GM18511 (cell line): ENCODE measurements at regions not wholly inside any gene's neighbourhood (a gene's known extent, or its start where the extent isn't known, plus 50 kb on each side); places are given as distances from the start of the nearest gene placed in this dataset.

Source experiments
- ATAC-seq: cut with Tn5 transposase; IDR thresholded peaks from one replicate; pipeline ENCODE4 v1.9.1; 2021; ENCODE audit warnings: mild to moderate bottlenecking, moderate library complexity; ENCODE audit not compliant: unreplicated experiment

- no peak for ATAC-seq
Measured at GRCh38 chr11:130582981-130583380, 134.5 kb downstream of the ADAMTS15 start.

GRCh38 chr11:130583801-130584211, 135.4 kb downstream of the ADAMTS15 start:
- ATAC-seq, result no peak

GRCh38 chr11:130585545-130585944, 137.1 kb downstream of the ADAMTS15 start:
- no peak for ATAC-seq

DNA sequence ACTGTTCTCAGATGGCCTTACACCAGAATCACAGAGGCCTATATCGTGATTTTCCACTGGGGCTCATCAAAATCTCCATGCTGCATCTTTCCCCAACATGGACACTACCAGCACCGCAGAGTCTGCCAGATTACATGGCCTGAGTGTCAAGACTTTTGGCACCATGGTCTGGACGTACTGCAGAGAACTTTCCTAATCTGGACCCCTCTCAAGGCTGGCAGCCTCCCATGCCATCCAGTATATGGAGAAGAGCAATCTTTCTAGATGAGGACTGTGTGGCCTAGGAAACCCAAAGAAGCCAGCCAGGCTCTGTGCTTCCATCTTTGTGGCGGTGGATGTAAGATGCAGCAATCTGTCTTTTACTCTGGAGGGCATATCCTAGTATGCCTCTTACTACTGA, 139.2 kb downstream of the ADAMTS15 start:
- no peak for ATAC-seq

DNA sequence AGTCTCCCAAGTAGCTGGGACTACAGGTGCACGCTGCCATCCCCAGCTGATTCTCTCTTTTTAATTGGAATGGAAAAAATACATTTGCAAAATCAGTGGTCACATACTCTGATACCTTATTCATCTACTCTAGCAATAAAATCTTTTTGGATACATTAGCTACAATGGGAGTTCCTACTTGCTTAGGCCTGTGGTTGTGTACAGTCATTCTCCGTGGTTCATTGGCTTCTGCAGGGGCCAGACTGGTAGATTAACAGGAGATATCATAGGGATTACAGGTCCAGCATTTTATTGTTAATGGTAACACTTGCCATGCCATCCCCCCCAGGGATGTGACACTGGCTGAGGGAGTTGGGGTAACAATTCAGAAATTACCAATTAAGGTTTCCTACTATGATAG, 140.0 kb downstream of the ADAMTS15 start:
- ATAC-seq, result no peak

DNA sequence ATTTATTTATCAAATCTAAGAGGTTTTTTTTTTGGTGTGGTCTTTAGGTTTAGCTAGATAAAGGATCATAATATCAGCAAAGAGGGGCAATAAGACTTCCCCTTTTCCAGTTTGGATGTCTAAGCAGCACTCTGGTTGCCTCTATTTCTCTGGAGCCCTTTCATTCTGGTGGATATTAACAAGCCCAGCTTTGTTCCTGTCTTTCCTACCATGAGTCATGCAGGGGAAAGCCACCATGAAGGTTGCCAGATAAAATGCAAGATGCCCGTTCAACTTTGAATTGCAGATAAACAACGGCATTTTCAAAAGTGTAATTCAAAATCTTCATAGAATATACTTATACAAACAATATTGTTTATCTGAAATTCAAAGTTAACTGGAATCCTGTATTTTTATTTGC, 143.6 kb downstream of the ADAMTS15 start:
- ATAC-seq, result no peak

DNA sequence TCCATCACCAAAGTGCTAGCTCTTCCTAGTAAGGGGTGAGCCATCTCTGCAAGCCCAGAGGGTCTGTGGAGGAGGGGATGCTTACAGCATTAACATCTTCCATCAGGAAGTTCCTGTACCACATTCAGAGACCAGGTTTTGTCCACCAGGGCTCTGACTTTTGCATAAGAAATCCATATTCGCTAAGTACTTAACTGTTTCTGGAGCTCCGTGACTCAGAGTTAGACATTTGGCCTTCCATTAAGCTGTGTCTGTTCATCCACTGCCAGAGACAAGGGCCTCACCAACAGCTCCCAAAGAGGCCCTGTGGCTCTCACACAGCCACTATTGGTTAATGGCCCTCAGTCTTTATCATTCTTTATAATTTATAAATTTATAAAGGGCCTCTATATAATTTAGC, 144.6 kb downstream of the ADAMTS15 start:
- ATAC-seq, result no peak

- ATAC-seq, result no peak
Measured at GRCh38 chr11:130598433-130598832, 150.0 kb downstream of the ADAMTS15 start.

DNA sequence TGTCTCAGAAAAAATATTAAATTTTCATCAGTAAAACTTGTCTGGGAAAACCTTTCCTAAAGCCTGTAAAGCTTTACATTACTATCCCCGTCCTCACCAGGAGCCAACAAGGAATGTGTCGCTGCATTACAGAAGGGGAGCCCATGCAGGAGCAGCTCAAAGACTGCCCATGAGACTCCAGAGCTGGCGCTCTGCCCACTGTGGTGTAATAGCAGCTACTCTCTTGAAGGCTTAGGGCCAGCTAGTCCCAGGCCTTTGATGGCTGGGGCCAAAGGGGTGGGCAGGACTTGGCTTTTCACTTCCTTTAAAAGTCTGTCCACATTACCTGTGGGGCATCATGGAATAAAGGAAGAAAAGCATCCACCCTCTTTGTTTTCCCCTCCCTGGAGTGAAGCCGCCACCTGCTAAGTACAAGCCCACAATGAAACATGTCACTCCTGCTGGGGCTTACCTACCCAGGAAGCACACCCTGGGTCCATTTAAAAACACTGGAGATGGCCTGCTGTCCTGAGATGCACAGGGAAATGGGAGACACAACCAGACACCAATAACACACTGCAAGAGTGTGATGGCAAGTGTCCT, 150.7 kb downstream of the ADAMTS15 start:
- ATAC-seq, result no peak

DNA sequence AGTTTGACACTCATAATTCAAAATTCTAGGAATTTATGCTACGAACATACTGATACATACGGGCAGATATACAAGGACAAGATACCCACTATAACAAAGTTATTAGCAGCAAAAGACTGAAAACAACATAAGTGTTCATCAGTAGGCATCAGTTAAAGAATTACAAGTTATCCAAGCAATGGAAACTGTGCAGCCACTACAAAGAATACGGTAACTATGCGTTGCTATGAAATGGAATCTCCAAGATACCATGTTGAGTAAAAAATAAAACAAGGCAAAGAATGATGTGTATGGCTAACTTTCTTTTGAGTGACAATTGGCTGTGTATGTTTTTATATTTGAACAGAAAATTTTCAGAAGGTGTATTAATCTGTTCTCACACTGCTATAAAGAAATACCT, 151.7 kb downstream of the ADAMTS15 start:
- no peak for ATAC-seq

DNA sequence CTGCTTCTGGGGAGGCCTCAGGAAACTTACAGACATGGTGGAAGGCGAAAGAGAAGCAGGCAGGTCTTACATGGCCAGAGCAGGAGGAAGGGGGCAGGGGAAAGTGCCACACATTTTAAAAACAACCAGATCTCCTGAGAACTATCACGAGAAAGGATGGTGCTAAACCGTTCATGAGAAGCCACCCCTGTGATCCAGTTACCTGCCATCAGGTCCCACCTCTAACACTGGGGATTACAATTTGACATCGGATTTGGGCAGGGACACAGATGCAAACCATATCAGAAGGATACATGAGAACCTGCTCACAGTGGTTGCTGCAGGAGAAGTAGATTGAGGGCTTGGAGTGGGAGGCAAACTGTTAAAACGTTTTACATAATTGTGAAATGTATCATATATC, 152.2 kb downstream of the ADAMTS15 start:
- no peak for ATAC-seq

- ATAC-seq, result no peak
Measured at GRCh38 chr11:130601141-130601540, 152.7 kb downstream of the ADAMTS15 start.

DNA sequence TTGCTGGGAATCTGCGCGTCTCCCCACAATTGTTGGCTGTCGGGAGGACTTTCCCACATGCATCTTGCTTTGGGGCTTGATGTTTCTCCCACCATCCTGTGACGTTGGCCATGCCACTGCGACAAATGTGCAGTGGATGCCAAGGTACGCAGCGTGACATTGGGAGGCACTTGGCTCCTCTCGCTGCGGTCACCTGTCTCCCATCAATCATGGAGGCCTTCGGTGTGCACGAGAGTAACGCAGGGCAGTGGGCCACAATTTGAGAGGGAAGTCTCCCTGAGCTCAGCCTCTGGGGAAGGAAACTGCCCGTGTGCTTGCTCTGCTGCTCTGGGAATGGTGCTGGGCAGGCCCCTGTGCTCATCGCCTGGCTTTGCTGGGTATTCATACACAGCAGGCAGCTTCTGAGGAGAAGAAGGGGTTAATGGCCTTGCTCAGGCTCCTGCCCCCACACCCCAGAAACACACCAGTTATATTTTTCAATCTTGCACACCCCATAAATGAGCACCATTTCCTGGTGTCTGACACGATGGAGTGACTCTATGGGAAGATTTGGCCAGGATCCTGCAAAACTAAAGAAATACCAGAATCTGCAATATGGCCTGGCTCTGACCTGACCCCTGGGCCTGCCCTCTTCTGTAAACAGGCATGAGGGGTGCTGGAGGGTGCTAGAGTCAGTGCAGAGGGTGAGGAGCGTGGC, 153.5 kb downstream of the ADAMTS15 start:
- no peak for ATAC-seq

DNA sequence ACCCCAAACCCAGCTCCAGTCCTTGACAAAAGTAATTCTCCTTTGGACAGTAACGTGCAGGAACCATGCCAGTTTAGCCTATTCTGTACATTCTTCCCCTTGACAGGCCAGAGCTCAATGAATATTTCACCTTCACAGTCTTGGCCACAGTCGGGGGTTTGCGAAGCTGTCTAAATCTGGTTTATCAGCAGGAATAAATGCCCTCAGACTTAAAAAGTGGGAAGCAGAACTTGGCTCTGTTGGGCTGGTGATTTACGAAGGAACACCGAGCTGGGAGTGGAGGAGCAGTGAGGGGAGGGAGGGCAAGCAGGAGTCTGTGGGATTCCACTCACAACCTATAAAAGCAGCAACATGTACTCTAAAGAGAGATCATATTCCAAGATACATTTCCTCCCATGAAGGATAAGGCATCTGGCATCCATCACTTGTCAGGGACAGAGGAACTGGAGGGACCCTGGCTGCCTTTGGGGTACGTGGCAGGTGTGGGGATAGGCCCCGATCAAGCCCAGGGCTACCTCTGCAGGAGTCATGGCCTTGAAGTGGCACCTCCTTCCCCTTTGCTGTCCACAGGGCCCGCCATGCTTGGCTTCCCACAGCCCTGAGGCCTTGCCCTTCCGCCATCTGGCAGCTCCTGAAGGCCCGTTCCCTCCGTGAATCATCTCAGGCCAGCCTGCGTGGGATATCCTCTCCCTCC, 154.3 kb downstream of the ADAMTS15 start:
- no peak for ATAC-seq

- no peak for ATAC-seq
Measured at GRCh38 chr11:130603335-130603906, 155.0 kb downstream of the ADAMTS15 start.

GRCh38 chr11:130604606-130605005, 156.2 kb downstream of the ADAMTS15 start:
- no peak for ATAC-seq

- ATAC-seq, result no peak
Measured at GRCh38 chr11:130606178-130606577, 157.7 kb downstream of the ADAMTS15 start.

DNA sequence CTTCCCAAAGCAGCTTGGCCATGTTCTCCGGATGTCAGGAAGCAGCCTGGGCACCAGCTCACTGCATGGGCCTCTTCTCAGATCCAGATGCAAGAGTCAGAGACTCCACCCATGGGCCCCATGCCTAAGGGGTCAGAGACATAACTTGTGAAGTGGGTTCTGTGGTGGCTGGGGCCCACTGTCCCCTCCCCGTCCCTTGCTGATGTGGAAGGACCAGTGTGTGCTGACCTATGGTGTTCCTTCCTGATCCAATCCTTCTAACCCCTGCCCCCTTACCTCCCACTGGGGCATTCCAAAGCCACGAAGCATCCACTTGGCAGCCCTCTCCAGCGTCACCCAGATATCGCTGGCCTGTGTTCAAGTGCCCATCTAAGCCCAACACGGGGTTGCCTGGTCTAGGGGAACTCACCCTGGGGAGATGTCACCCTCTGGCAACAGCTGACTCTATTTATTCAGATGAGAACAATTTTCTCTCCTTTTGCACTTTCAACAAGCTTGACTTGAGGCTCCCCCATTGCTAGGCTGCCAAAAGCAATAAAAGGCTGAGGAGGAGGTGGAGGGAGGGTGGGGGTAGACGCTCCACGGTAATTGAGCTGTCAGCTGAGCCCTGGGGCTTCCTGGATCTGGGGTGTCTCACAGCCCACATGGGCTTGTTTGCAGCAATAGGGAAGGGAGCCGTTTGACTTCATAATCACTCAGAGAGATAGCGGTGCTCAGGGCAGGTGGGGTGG, 158.5 kb downstream of the ADAMTS15 start:
- ATAC-seq, result no peak

DNA sequence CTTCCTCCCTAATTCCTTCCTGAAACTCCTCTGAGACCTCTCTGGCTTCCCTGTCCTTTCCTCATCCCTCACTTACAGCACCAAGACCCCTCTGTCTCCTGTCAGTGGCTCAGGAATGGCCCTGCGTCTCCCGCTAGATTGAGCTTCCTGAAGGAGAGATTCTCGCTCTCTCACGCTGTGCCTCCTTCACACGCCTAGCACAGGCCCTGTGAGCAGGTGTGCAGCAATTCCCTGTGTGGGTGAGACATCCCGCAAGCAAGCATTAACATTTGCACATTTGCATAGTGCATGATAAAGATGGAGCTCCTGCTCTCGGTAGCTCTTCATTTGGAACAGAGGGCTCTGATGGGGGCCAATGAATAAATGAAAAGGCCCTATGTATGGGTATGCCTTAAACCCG, 159.8 kb downstream of the ADAMTS15 start:
- ATAC-seq, result no peak

DNA sequence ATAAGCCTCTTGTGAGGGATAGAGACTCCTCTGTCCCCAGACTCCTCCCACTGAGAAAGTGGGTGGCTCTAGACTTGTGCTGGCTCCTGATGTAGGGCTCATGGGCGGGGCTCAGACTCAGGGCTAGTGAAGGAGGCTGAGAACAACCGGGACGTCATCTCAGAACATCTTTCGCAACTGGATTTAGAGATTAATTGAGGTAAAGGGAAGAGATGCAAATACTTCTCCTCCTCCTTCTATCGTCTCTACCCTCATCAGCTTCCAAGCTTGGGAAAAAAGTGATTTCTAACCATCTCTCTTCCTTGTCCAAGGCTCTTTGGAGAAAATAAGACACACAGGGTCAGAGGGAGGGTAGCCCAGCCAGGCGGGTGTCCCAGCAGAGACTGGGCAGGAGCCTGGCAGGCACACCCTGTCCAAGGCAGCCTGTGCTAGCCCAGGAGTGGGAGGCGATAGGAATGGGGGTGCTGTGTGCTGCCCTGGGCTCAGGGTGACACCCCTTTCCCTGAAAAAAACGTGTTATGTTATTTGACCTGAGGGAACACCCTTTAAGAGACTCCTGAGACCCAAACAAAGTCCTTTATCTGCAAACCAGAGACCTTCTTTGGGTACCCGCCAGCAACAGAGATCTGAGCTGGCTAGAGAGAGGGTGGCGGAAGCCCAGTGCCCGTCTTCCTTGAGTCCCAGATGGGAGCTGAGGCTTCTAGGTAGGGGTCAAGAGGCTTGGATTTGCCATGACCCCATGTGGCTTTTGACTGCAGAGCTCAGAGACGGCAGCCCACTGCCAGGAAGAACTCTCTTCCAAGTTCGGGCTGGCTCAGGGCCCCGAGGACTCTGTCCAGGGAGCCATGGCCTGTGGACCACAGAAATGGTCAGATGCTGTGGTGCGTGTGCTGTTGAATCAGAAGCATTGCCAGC, 160.9 kb downstream of the ADAMTS15 start:
- ATAC-seq, result no peak
